ENCODE measurements at regions not wholly inside any gene's neighbourhood (a gene's known extent, or its start where the extent isn't known, plus 50 kb on each side); places are given as distances from the start of the nearest gene placed in this dataset.

- DNase-seq, result no peak
These were observed 129.4 kb downstream of the FAT4 start for GRCh38 chr4:125444166-125444565.

- no peak for DNase-seq
These were observed 130.8 kb downstream of the FAT4 start for GRCh38 chr4:125445525-125445924.

- DNase-seq, result no peak
These were observed 133.0 kb downstream of the FAT4 start for GRCh38 chr4:125447551-125448290.

- no peak for DNase-seq
These were observed 141.3 kb downstream of the FAT4 start for GRCh38 chr4:125456075-125456474.

GRCh38 chr4:125459531-125459930 is 144.8 kb downstream of the FAT4 start:
- DNase-seq, result no peak

GRCh38 chr4:125461676-125462363 is 147.1 kb downstream of the FAT4 start:
- DNase-seq, result no peak

GRCh38 chr4:125464146-125464545 is 149.4 kb downstream of the FAT4 start:
- DNase-seq, result no peak

- no peak for DNase-seq
These were observed 166.7 kb downstream of the FAT4 start for GRCh38 chr4:125481334-125482045.

- DNase-seq, result no peak
These were observed 168.1 kb downstream of the FAT4 start for GRCh38 chr4:125482822-125483221.

GRCh38 chr4:125483278-125483677 is 168.5 kb downstream of the FAT4 start:
- DNase-seq, result no peak

- no peak for DNase-seq
These were observed 170.2 kb downstream of the FAT4 start for GRCh38 chr4:125484912-125485311.

GRCh38 chr4:125486351-125486750 is 171.6 kb downstream of the FAT4 start:
- DNase-seq, result no peak

GRCh38 chr4:125489952-125490690 is 175.4 kb downstream of the FAT4 start:
- DNase-seq, result no peak

- DNase-seq, result no peak
These were observed 178.2 kb downstream of the FAT4 start for GRCh38 chr4:125492957-125493356.

- DNase-seq, result no peak
These were observed 183.1 kb downstream of the FAT4 start for GRCh38 chr4:125497861-125498260.

- DNase-seq, result no peak
These were observed 184.2 kb downstream of the FAT4 start for GRCh38 chr4:125498981-125499380.

- DNase-seq, result no peak
These were observed 186.3 kb downstream of the FAT4 start for GRCh38 chr4:125501090-125501489.

- no peak for DNase-seq
These were observed 186.8 kb downstream of the FAT4 start for GRCh38 chr4:125501568-125501967.

GRCh38 chr4:125505621-125506020 is 190.9 kb downstream of the FAT4 start:
- no peak for DNase-seq

- no peak for DNase-seq
These were observed 192.4 kb downstream of the FAT4 start for GRCh38 chr4:125507141-125507540.

GRCh38 chr4:125511715-125512114 is 197.0 kb downstream of the FAT4 start:
- no peak for DNase-seq

- no peak for DNase-seq
These were observed 200.3 kb downstream of the FAT4 start for GRCh38 chr4:125515016-125515415.

GRCh38 chr4:125517831-125518230 is 203.1 kb downstream of the FAT4 start:
- no peak for DNase-seq

All from stimulated activated CD4-positive, alpha-beta T cell treated with anti-CD3 and anti-CD28 coated beads, Interleukin-2, amount 100 ng/mL, for 48 hours (primary cell).